HEK293 (cell line): ENCODE measurements at regions not wholly inside any gene's neighbourhood (a gene's known extent, or its start where the extent isn't known, plus 50 kb on each side); places are given as distances from the start of the nearest gene placed in this dataset.

Source experiments
- CTCF ChIA-PET: fragments of 350-600 bp; formaldehyde crosslinking; extraction: SDS; loops from one replicate; lab custom pipeline; 2021; ENCODE audit warnings: antibody characterized with exemption; lab: Yijun Ruan, JAX
- POLR2A ChIA-PET: fragments of 300-600 bp; formaldehyde crosslinking; extraction: SDS; loops from one replicate; lab custom pipeline; 2020; ENCODE audit warnings: antibody characterized with exemption, inconsistent platforms; lab: Yijun Ruan, JAX
- H3K27ac ChIP-seq: fragments of 200-500 bp; sonication (Bioruptor generic); 2 replicates; pipeline ENCODE4 v1.5.1; 2014; ENCODE audit warnings: low read depth, low read length, control low read depth, inconsistent platforms; ENCODE audit errors: extremely low read depth
- H3K36me3 ChIP-seq, 2 experiments: fragments of 200-500 bp in 1 of 2; sonication (Bioruptor generic) in 1 of 2; 1 replicate in 1 of 2; 2 replicates in 1 of 2; pipeline ENCODE4 v1.5.1; 2014 to 2017; ENCODE audit warnings: inconsistent platforms in 2 of 2, low read length in 2 of 2; ENCODE audit not compliant: control insufficient read depth in 2 of 2, insufficient read depth in 1 of 2
- H3K4me1 ChIP-seq: fragments of 200-500 bp; sonication (Bioruptor generic); 2 replicates; pipeline ENCODE4 v1.5.1; 2014; ENCODE audit warnings: mild to moderate bottlenecking, low read length, inconsistent platforms; ENCODE audit not compliant: control insufficient read depth, insufficient read depth
- H3K4me3 ChIP-seq: 2 replicates; pipeline ENCODE4 v1.5.1; 2011; ENCODE audit warnings: low read depth, mild to moderate bottlenecking, control low read depth, low read length, moderate library complexity
- H3K9me3 ChIP-seq: fragments of 200-500 bp; sonication (Bioruptor generic); 2 replicates; pipeline ENCODE4 v1.5.1; 2014; ENCODE audit warnings: low read depth, low read length, inconsistent platforms; ENCODE audit not compliant: control insufficient read depth, insufficient read depth
- FEZF1 ChIP-seq: fragments of 450-650 bp; formaldehyde crosslinking; IDR thresholded peaks from 2 replicates; pipeline ENCODE4 v1.5.1; 2016; ENCODE audit warnings: missing biosample characterization, missing genetic modification characterization
- KLF10 ChIP-seq: fragments of 450-650 bp; IDR thresholded peaks from 2 replicates; pipeline ENCODE4 v1.5.1; 2018; ENCODE audit warnings: missing biosample characterization, mild to moderate bottlenecking, missing genetic modification characterization
- SP3 ChIP-seq: fragments of 450-650 bp; formaldehyde crosslinking; IDR thresholded peaks from 2 replicates; pipeline ENCODE4 v1.5.1; 2016; ENCODE audit warnings: missing biosample characterization, missing genetic modification characterization
- SP7 ChIP-seq: fragments of 450-650 bp; formaldehyde crosslinking; IDR thresholded peaks from 2 replicates; pipeline ENCODE4 v1.5.1; 2016; ENCODE audit warnings: missing biosample characterization, missing genetic modification characterization
- TRIM28 ChIP-seq: IDR thresholded peaks from 2 replicates; pipeline ENCODE4 v1.6.1; 2011; ENCODE audit warnings: low read length, control low read depth, borderline replicate concordance
- ZBTB17 ChIP-seq: fragments of 450-650 bp; formaldehyde crosslinking; IDR thresholded peaks from 2 replicates; pipeline ENCODE4 v1.5.1; 2016; ENCODE audit warnings: missing biosample characterization, missing genetic modification characterization
- ZNF10 ChIP-seq: fragments of 450-650 bp; formaldehyde crosslinking; IDR thresholded peaks from 2 replicates; pipeline ENCODE4 v1.5.1; 2017; ENCODE audit warnings: missing biosample characterization, missing genetic modification characterization
- ZNF114 ChIP-seq: fragments of 450-650 bp; formaldehyde crosslinking; IDR thresholded peaks from 2 replicates; pipeline ENCODE4 v1.5.0; 2017; ENCODE audit warnings: missing biosample characterization, missing genetic modification characterization
- ZNF138 ChIP-seq: fragments of 450-650 bp; formaldehyde crosslinking; IDR thresholded peaks from 2 replicates; pipeline ENCODE4 v1.5.1; 2016; ENCODE audit warnings: missing biosample characterization, missing genetic modification characterization, borderline replicate concordance
- ZNF302 ChIP-seq: fragments of 450-650 bp; formaldehyde crosslinking; IDR thresholded peaks from 2 replicates; pipeline ENCODE4 v1.5.1; 2016; ENCODE audit warnings: missing biosample characterization, missing genetic modification characterization, low read depth
- ZNF311 ChIP-seq: fragments of 450-650 bp; formaldehyde crosslinking; IDR thresholded peaks from 2 replicates; pipeline ENCODE4 v1.5.1; 2017; ENCODE audit warnings: missing biosample characterization, missing genetic modification characterization, borderline replicate concordance
- ZNF416 ChIP-seq: fragments of 450-650 bp; formaldehyde crosslinking; IDR thresholded peaks from 2 replicates; pipeline ENCODE4 v1.5.1; 2016; ENCODE audit warnings: missing biosample characterization, missing genetic modification characterization
- ZNF510 ChIP-seq: fragments of 450-650 bp; formaldehyde crosslinking; IDR thresholded peaks from 2 replicates; pipeline ENCODE4 v1.5.1; 2018; ENCODE audit warnings: mild to moderate bottlenecking, missing genetic modification characterization, missing biosample characterization; ENCODE audit not compliant: insufficient replicate concordance
- ZNF654 ChIP-seq: fragments of 450-650 bp; formaldehyde crosslinking; IDR thresholded peaks from 2 replicates; pipeline ENCODE4 v1.5.1; 2016; ENCODE audit warnings: low read depth, missing biosample characterization, missing genetic modification characterization
- ZNF660 ChIP-seq: fragments of 450-650 bp; IDR thresholded peaks from 2 replicates; pipeline ENCODE4 v1.5.1; 2018; ENCODE audit warnings: missing biosample characterization, mild to moderate bottlenecking, missing genetic modification characterization
- ZNF664 ChIP-seq: fragments of 450-650 bp; formaldehyde crosslinking; IDR thresholded peaks from 2 replicates; pipeline ENCODE4 v1.5.1; 2016; ENCODE audit warnings: missing biosample characterization, missing genetic modification characterization
- ZSCAN30 ChIP-seq: fragments of 450-650 bp; IDR thresholded peaks from 2 replicates; pipeline ENCODE4 v1.5.1; 2018; ENCODE audit warnings: missing biosample characterization, mild to moderate bottlenecking, missing genetic modification characterization, moderate library complexity
- TF ChIP-seq, protein P1 (sequence below): fragments of 450-650 bp; formaldehyde crosslinking; IDR thresholded peaks from 2 replicates; pipeline ENCODE4 v1.5.1; 2016; ENCODE audit warnings: missing biosample characterization, missing genetic modification characterization
- TF ChIP-seq, protein P2 (sequence below): fragments of 450-650 bp; formaldehyde crosslinking; IDR thresholded peaks from 2 replicates; pipeline ENCODE4 v1.5.1; 2017; ENCODE audit warnings: missing biosample characterization, mild to moderate bottlenecking, missing genetic modification characterization, moderate library complexity
- TF ChIP-seq, protein P3 (sequence below): fragments of 450-650 bp; formaldehyde crosslinking; IDR thresholded peaks from 2 replicates; pipeline ENCODE4 v1.5.1; 2016; ENCODE audit warnings: missing biosample characterization, missing genetic modification characterization, low read depth
- TF ChIP-seq, protein P4 (sequence below): fragments of 450-650 bp; IDR thresholded peaks from 2 replicates; pipeline ENCODE4 v1.5.1; 2018; ENCODE audit warnings: missing biosample characterization, mild to moderate bottlenecking, missing genetic modification characterization
- TF ChIP-seq, protein P5 (sequence below): fragments of 450-650 bp; formaldehyde crosslinking; IDR thresholded peaks from 2 replicates; pipeline ENCODE4 v1.5.1; 2017; ENCODE audit warnings: missing biosample characterization, missing genetic modification characterization

DNA sequence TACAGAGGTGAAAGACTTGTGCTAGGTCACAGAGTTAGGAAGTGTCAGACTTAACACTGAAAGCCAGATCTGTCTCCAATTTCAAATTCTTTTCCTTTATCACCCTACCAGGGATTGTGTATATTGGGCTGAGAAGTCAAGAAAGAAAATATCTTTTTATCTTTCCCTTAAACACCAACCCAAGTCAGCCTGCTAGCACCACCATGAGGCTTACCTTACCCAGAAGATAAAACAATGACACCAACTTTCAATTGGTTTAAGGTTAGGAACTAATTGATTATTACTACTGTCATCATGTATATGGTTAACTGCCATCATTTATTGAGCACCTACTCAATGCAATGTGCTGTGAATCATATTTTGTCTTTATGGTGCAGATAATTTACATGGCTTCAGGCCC is 178.9 kb upstream of the FOXD3 start:
- CTCF ChIA-PET: interaction anchor here (0.6 kb wide), 1 partner anchor 283 kb away, joined by 3 read pairs; no protein-coding TSS in a partner anchor
- TF ChIP-seq, protein P1, sequence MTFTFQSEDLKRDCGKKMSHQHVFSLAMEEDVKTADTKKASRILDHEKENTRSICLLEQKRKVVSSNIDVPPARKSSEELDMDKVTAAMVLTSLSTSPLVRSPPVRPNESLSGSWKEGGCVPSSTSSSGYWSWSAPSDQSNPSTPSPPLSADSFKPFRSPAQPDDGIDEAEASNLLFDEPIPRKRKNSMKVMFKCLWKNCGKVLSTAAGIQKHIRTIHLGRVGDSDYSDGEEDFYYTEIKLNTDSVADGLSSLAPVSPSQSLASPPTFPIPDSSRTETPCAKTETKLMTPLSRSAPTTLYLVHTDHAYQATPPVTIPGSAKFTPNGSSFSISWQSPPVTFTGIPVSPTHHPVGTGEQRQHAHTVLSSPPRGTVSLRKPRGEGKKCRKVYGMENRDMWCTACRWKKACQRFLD (tag by site-specific recombination): no peak
- 0 out of 2 replicates have a peak, but pooled peaks have one; percentile 13 for TF ChIP-seq ZNF664 (tag by site-specific recombination)
- POLR2A ChIA-PET: no interaction called here
- Histone ChIP-seq H3K9me3 (no peaks in the 10 kb centered on the region), H3K36me3 (no peaks in the 10 kb centered on the region), H3K4me3 (no peak overlapping the region), H3K4me1 (no peaks in the 10 kb centered on the region), H3K27ac (no peak overlapping the region)

DNA sequence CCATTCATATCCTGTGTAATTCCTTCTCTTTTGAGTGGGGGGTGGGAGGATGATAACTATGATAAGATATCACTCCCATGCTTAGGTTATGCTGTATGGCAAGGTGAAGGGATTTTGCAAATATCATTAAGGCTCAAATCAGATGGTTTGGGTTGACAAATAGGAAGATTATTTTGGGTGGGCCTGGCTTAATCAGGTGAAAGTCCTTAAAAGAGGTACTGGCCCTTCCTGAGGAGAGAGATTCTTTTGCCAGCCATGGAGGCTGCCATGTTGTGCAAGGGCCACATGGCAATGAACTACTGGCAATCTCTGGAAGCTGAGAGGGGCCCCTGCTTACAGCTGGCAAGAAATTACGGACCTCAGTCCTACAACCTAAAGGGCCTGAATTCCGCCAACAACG is 174.6 kb upstream of the FOXD3 start:
- Histone ChIP-seq H3K36me3 (no peaks in the 10 kb centered on the region), H3K27ac (no peak overlapping the region), H3K9me3 (no peaks in the 10 kb centered on the region), H3K4me3 (no peak overlapping the region), H3K4me1 (no peaks in the 10 kb centered on the region)
- ChIA-PET POLR2A (no interaction called here), CTCF (interaction anchor here (0.6 to 2.5 kb wide), 2 partner anchors 184 to 271 kb away, joined by 3 to 15 read pairs; no protein-coding TSS in a partner anchor)
- TF ChIP-seq ZNF311 (tag by site-specific recombination) (no peak), ZNF416 (tag by site-specific recombination) (no peak), ZNF10 (tag by site-specific recombination) (peak; percentile 99)
- TF ChIP-seq, protein P2, sequence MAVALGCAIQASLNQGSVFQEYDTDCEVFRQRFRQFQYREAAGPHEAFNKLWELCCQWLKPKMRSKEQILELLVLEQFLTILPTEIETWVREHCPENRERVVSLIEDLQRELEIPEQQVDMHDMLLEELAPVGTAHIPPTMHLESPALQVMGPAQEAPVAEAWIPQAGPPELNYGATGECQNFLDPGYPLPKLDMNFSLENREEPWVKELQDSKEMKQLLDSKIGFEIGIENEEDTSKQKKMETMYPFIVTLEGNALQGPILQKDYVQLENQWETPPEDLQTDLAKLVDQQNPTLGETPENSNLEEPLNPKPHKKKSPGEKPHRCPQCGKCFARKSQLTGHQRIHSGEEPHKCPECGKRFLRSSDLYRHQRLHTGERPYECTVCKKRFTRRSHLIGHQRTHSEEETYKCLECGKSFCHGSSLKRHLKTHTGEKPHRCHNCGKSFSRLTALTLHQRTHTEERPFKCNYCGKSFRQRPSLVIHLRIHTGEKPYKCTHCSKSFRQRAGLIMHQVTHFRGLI (tag by site-specific recombination): no peak
- TF ChIP-seq, protein P3, sequence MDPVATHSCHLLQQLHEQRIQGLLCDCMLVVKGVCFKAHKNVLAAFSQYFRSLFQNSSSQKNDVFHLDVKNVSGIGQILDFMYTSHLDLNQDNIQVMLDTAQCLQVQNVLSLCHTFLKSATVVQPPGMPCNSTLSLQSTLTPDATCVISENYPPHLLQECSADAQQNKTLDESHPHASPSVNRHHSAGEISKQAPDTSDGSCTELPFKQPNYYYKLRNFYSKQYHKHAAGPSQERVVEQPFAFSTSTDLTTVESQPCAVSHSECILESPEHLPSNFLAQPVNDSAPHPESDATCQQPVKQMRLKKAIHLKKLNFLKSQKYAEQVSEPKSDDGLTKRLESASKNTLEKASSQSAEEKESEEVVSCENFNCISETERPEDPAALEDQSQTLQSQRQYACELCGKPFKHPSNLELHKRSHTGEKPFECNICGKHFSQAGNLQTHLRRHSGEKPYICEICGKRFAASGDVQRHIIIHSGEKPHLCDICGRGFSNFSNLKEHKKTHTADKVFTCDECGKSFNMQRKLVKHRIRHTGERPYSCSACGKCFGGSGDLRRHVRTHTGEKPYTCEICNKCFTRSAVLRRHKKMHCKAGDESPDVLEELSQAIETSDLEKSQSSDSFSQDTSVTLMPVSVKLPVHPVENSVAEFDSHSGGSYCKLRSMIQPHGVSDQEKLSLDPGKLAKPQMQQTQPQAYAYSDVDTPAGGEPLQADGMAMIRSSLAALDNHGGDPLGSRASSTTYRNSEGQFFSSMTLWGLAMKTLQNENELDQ (tag by site-specific recombination): no peak
- TF ChIP-seq, protein P4, sequence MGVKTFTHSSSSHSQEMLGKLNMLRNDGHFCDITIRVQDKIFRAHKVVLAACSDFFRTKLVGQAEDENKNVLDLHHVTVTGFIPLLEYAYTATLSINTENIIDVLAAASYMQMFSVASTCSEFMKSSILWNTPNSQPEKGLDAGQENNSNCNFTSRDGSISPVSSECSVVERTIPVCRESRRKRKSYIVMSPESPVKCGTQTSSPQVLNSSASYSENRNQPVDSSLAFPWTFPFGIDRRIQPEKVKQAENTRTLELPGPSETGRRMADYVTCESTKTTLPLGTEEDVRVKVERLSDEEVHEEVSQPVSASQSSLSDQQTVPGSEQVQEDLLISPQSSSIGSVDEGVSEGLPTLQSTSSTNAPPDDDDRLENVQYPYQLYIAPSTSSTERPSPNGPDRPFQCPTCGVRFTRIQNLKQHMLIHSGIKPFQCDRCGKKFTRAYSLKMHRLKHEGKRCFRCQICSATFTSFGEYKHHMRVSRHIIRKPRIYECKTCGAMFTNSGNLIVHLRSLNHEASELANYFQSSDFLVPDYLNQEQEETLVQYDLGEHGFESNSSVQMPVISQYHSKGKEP (tag by site-specific recombination): no peak

DNA sequence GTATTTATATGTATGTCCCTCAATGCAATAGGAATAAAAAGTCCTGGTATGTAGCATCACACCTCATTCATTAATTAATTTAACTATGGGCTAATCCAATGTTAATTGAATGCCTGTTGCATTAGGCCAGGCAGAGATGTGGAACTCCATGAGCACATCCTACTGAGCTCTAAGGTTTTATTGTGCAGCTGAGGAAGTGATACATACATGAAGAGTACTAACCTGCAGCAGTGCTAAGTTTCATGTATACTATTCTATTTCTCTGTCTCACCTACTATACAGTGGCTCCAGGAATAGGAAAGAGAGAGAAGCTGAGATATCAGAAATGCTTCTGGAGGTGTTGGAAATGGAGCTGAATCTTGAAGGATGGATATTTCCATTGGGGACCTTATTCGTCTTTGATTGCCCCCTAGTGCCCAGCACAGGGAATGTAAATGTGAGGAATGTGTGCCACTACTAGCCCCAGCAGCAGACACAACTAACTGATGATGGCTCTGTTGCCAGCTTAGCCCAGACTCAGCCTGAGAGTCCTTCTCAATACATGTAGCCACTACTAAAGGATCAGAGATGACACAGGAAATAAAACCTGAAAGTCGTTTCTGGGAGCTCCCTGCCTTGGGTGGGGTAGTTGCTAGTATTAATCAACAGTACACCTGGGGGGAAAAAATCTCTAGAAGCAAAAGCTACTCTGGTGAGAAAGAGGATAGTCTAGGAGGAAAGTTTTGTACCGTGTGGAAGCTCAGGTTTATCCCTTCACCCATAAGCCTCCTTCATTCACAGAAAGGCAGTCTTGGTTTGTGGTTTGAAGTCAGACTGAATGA is 173.3 kb upstream of the FOXD3 start:
- no peak overlapping the region for H3K4me3 ChIP-seq
- no peaks in the 10 kb centered on the region for H3K36me3 ChIP-seq
- no peaks in the 10 kb centered on the region for H3K4me1 ChIP-seq
- no peaks in the 10 kb centered on the region for H3K9me3 ChIP-seq
- POLR2A ChIA-PET: no interaction called here
- no peak overlapping the region for H3K27ac ChIP-seq
- no peak for TF ChIP-seq ZNF510 (tag by site-specific recombination)
- TF ChIP-seq ZNF114 (tag by site-specific recombination): no peak
- TF ChIP-seq TRIM28: no peak
- TF ChIP-seq ZSCAN30 (tag by site-specific recombination): peak; percentile 6; the same call in 1 of the 2 replicates
- no peak for TF ChIP-seq ZNF302 (tag by site-specific recombination)
- TF ChIP-seq ZBTB17 (tag by site-specific recombination): peak; percentile 43
- TF ChIP-seq, protein P5, sequence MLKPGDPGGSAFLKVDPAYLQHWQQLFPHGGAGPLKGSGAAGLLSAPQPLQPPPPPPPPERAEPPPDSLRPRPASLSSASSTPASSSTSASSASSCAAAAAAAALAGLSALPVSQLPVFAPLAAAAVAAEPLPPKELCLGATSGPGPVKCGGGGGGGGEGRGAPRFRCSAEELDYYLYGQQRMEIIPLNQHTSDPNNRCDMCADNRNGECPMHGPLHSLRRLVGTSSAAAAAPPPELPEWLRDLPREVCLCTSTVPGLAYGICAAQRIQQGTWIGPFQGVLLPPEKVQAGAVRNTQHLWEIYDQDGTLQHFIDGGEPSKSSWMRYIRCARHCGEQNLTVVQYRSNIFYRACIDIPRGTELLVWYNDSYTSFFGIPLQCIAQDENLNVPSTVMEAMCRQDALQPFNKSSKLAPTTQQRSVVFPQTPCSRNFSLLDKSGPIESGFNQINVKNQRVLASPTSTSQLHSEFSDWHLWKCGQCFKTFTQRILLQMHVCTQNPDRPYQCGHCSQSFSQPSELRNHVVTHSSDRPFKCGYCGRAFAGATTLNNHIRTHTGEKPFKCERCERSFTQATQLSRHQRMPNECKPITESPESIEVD: no peak
- TF ChIP-seq ZNF654: peak; percentile 52
- no peak for TF ChIP-seq ZNF138 (tag by site-specific recombination)
- TF ChIP-seq SP3 (tag by site-specific recombination): no peak
- TF ChIP-seq KLF10 (tag by site-specific recombination): no peak
- TF ChIP-seq SP7 (tag by site-specific recombination): no peak
- no peak for TF ChIP-seq FEZF1 (tag by site-specific recombination)
- TF ChIP-seq ZNF660 (tag by site-specific recombination): 0 out of 2 replicates have a peak, but pooled peaks have one; percentile 25
- TF ChIP-seq, all 188 proteins: peak for 4
- CTCF ChIA-PET: interaction anchor here (0.6 to 2.5 kb wide), 36 partner anchors 8 to 1448 kb away, joined by 3 to 15 read pairs (median 4); no protein-coding TSS in a partner anchor
